Uterus (tissue), 3 donors: ENCODE measurements at regions not wholly inside any gene's neighbourhood (a gene's known extent, or its start where the extent isn't known, plus 50 kb on each side); places are given as distances from the start of the nearest gene placed in this dataset.

Experiments
- DNase-seq, 2 donors: peaks; one replicate each; pipeline ENCODE4 v3.0.0-alpha.2; 2019 to 2020
- H3K27ac ChIP-seq, 2 donors: fragments of 200-600 bp; sonication (generic); 1 replicate in 1 of 2; 2 replicates in 1 of 2; pipeline ENCODE4 v1.5.1; 2016 to 2018
- H3K27me3 ChIP-seq, 2 donors: fragments of 200-600 bp; sonication (generic); one replicate each; pipeline ENCODE4 v1.5.1; 2018 to 2019; ENCODE audit warnings: control low read depth in 1 of 2
- H3K36me3 ChIP-seq, 2 donors: fragments of 200-600 bp; sonication (generic); one replicate each; pipeline ENCODE4 v1.5.1; 2019; ENCODE audit warnings: control low read depth in 1 of 2
- H3K4me1 ChIP-seq, 2 donors: fragments of 200-600 bp; sonication (generic); one replicate each; pipeline ENCODE4 v1.5.1; 2018 to 2019; ENCODE audit warnings: control low read depth in 1 of 2
- H3K4me3 ChIP-seq, 2 donors: fragments of 200-600 bp; sonication (generic); 1 replicate in 1 of 2; 2 replicates in 1 of 2; pipeline ENCODE4 v1.5.1; 2018 to 2019; ENCODE audit warnings: mild to moderate bottlenecking in 1 of 2
- H3K9me3 ChIP-seq, 2 donors: fragments of 200-600 bp; sonication (generic); one replicate each; pipeline ENCODE4 v1.5.1; 2019; ENCODE audit warnings: control low read depth in 1 of 2
- CTCF ChIP-seq, 4 experiments: fragments of 200-600 bp in 2 of 4; fragments of 450-650 bp in 2 of 4; sonication (generic) in 2 of 4; IDR thresholded peaks; one replicate each; pipeline ENCODE4 v1.5.1; 2016 to 2019; ENCODE audit warnings: antibody characterized with exemption in 4 of 4, mild to moderate bottlenecking in 2 of 4, moderate library complexity in 1 of 4
- POLR2A ChIP-seq, 2 donors: fragments of 450-650 bp; IDR thresholded peaks; one replicate each; pipeline ENCODE4 v1.6.1; 2016; ENCODE audit warnings: antibody characterized with exemption in 2 of 2, mild to moderate bottlenecking in 1 of 2, moderate library complexity in 1 of 2
- intact Hi-C: fragments of 100-400 bp; cut with DNase I; formaldehyde crosslinking; loops from one replicate; pipeline ENCODE4 v1.15.1; 2023; ENCODE audit warnings: low total_unique reads
- donor health status: DM: yes; HTN: yes; CAD: no.

- Histone ChIP-seq H3K27ac (no peak overlapping the region), H3K36me3 (no peaks in the 10 kb centered on the region), H3K27me3 (no peaks in the 10 kb centered on the region), H3K9me3 (no peaks in the 10 kb centered on the region), H3K4me3 (no peak overlapping the region), H3K4me1 (no peaks in the 10 kb centered on the region)
- DNase-seq: no peak
- intact Hi-C loops: no loop called here
- TF ChIP-seq POLR2A (IDR thresholded peaks at IDR 0.05) (no peak), CTCF (IDR thresholded peaks at IDR 0.05) (no peak)
These were observed 329.7 kb upstream of the NREP start for GRCh38 chr5:112086740-112087139.

GRCh38 chr5:112084149-112084548 is 327.2 kb upstream of the NREP start:
- Histone ChIP-seq H3K4me1 (no peaks in the 10 kb centered on the region), H3K27ac (no peak overlapping the region), H3K9me3 (no peaks in the 10 kb centered on the region), H3K4me3 (no peak overlapping the region), H3K36me3 (no peaks in the 10 kb centered on the region), H3K27me3 (no peaks in the 10 kb centered on the region)
- no peak for DNase-seq
- TF ChIP-seq CTCF (IDR thresholded peaks at IDR 0.05) (no peak), POLR2A (IDR thresholded peaks at IDR 0.05) (no peak)
- intact Hi-C loops: no loop called here

GRCh38 chr5:112083623-112084022 is 326.6 kb upstream of the NREP start:
- H3K4me1 ChIP-seq: no peaks in the 10 kb centered on the region
- no peak overlapping the region for H3K4me3 ChIP-seq
- no peaks in the 10 kb centered on the region for H3K27me3 ChIP-seq
- TF ChIP-seq CTCF (IDR thresholded peaks at IDR 0.05) (no peak), POLR2A (IDR thresholded peaks at IDR 0.05) (no peak)
- no peaks in the 10 kb centered on the region for H3K9me3 ChIP-seq
- intact Hi-C loops: no loop called here
- no peaks in the 10 kb centered on the region for H3K36me3 ChIP-seq
- H3K27ac ChIP-seq: no peak overlapping the region
- no peak for DNase-seq

GRCh38 chr5:112077180-112077579 is 320.2 kb upstream of the NREP start:
- no peaks in the 10 kb centered on the region for H3K9me3 ChIP-seq
- no peak for DNase-seq
- no peak overlapping the region for H3K27ac ChIP-seq
- no peaks in the 10 kb centered on the region for H3K27me3 ChIP-seq
- H3K36me3 ChIP-seq: no peaks in the 10 kb centered on the region
- no peaks in the 10 kb centered on the region for H3K4me1 ChIP-seq
- H3K4me3 ChIP-seq: no peak overlapping the region
- intact Hi-C loops: no loop called here
- TF ChIP-seq CTCF (IDR thresholded peaks at IDR 0.05): no peak
- no peak for TF ChIP-seq POLR2A (IDR thresholded peaks at IDR 0.05)

GRCh38 chr5:112070022-112070421 is 313.0 kb upstream of the NREP start:
- H3K27ac ChIP-seq: no peak overlapping the region
- DNase-seq: no peak
- intact Hi-C loops: no loop called here

More at GRCh38 chr5:112070022-112070421, 313.0 kb upstream of the NREP start:
- H3K36me3 ChIP-seq: no peaks in the 10 kb centered on the region
- H3K4me1 ChIP-seq: no peaks in the 10 kb centered on the region
- no peaks in the 10 kb centered on the region for H3K9me3 ChIP-seq
- no peak overlapping the region for H3K4me3 ChIP-seq
- TF ChIP-seq CTCF (IDR thresholded peaks at IDR 0.05) (no peak), POLR2A (IDR thresholded peaks at IDR 0.05) (no peak)
- no peaks in the 10 kb centered on the region for H3K27me3 ChIP-seq
